Stimulated activated CD8-positive, alpha-beta memory T cell treated with anti-CD3 and anti-CD28 coated beads, Interleukin-15, amount 100 ng/mL, for 1 hour (primary cell): ENCODE measurements at regions not wholly inside any gene's neighbourhood (a gene's known extent, or its start where the extent isn't known, plus 50 kb on each side); places are given as distances from the start of the nearest gene placed in this dataset.

Experiments used
- DNase-seq: peaks from one replicate; pipeline ENCODE4 v3.0.0-alpha.2; 2020; ENCODE audit warnings: low read depth

DNA sequence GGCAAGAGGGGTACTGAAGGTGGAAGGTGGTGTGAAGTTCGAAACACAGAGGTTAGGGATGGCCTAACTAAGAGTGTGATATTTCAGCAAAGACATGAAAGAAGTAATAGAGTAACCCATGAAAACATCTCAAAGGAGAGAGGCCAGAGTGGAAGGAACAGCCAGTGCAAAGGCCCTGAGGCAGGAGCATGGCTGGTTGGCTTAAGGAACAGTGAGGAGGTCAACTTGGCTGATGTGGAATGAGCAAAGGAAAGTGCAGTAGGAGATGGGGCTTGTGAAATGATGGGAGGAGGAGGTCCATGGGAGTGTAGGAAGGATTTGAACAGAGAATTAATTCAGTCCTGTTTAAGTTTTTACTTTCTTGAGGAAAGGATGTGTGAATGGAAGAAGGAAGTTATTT lies 178.3 kb upstream of the ZNF608 start:
- DNase-seq: no peak

GRCh38 chr5:124927735-124928134 lies 181.3 kb upstream of the ZNF608 start:
- no peak for DNase-seq

DNA sequence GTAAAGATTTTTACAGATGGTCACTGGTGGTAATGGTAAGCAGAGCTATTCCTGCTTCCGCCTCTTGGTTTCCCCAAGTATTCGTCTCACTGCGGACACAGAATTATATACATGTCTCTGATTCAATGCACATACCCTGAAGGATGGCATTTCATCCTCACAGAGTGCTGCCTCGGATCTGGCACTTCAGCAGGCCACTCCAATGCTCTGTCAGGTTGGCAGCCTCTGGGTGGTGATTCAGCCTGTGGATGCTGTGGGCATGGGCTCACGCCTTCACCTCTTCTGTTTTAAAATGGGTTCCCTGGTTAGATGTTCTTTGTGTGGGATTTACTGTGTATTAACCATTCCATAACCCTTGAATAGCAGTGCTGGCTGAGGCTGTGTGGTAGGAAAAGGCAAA lies 182.6 kb upstream of the ZNF608 start:
- DNase-seq: no peak

GRCh38 chr5:124932791-124933600 lies 186.6 kb upstream of the ZNF608 start:
- DNase-seq: no peak

GRCh38 chr5:124935065-124935464 lies 188.6 kb upstream of the ZNF608 start:
- no peak for DNase-seq

GRCh38 chr5:124936626-124936933 lies 190.1 kb upstream of the ZNF608 start:
- no peak for DNase-seq

- no peak for DNase-seq
Observed at GRCh38 chr5:124941051-124942049, 194.9 kb upstream of the ZNF608 start.

DNA sequence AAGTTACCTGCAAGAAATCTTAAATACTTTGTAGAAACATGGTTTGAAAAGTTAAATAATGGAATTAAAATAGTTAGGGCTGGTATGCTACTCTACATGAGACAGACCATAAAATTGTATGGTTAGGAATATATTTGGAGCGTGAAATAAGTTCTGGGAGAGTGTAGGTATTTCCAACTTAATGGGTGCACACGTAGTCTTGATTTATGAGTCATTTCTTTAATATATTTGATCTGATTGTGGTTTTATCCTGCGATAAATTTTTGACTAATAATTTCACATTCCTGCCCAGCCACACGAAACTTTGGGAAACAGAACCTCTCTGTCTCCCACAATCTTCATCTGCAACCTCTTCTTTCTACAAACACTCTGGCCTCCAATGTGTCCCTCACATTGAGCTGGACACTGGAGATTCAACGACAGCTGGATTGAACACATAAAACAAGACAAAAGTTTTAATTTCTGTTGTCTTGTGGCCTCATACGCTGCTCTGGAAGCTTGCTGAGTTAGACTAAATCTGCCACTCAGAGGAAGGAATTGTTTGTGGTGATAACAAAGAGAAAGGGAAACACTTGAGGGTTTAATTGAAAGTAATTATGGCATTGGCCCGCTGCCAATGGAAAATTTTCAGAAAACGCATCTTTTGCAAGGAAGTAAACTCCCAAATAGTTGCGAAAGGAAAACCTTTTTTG lies 201.8 kb upstream of the ZNF608 start:
- no peak for DNase-seq

- no peak for DNase-seq
Observed at GRCh38 chr5:124948754-124949275, 202.4 kb upstream of the ZNF608 start.

DNA sequence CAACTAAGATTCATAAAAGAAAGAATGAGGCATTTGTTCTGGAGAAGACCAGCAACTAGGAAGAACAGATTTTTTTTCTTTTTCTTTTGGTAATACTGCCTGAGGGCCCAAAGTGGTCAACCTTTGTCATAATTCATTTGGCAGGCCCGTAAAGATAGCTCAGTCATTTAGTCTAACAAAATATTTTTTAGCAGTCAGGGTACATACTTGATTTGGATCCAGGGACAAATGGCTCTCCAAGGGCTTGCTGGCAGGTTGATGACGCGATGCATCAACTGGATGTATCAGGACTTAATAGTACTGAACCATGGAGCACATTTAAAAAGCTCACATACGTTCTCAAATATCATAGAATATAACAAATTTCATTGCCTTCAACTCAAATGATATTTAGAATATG lies 203.4 kb upstream of the ZNF608 start:
- DNase-seq: no peak

- DNase-seq: no peak
Observed at GRCh38 chr5:124951105-124951504, 204.7 kb upstream of the ZNF608 start.

- DNase-seq: no peak
Observed at GRCh38 chr5:124951661-124952060, 205.2 kb upstream of the ZNF608 start.

- DNase-seq: no peak
Observed at GRCh38 chr5:124952079-124952478, 205.6 kb upstream of the ZNF608 start.

- DNase-seq: no peak
Observed at GRCh38 chr5:124952566-124952965, 206.1 kb upstream of the ZNF608 start.

DNA sequence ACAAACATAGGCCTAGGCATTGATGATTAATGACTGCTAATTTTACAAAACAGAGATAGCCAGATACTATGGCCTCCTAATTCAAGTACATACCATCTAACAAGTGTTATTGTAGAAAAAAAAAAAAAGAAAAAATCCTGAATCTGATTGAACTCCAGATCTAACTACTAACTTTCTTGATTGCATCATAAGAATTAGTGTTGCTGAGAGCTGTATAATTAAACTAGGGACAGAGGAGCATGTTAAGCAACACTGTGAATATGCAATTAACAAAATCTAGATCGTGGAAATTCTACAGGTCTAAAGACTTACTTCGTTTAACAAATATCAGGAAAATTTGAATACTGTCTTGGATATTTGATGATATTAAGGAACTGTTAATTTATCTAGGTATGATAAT lies 208.3 kb upstream of the ZNF608 start:
- no peak for DNase-seq

DNA sequence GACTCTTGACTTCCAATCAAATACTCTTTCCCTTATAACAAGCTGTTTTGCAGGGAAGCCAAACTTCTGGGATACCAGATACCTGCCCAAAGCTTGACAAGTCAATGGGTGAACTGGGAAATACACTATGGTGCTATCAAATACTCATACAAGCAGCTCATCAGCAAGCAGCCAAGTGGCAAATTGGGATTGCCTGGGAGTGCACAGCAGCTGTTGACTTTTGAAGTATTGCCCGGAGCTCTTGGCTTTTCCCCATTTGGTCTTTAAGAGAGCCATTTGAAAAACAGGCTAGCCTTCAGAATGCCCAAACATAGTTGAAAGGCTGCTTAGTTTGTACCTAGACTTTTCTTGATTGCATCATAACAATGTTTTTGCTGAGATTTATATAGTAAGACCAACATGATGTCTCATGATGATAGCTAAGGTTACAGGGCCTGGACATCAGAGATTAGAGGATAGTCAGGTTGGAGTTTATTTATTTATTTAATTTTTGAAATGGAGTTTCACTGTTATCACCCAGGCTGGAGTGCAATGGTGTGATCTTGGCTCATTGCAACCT lies 210.1 kb upstream of the ZNF608 start:
- no peak for DNase-seq

DNA sequence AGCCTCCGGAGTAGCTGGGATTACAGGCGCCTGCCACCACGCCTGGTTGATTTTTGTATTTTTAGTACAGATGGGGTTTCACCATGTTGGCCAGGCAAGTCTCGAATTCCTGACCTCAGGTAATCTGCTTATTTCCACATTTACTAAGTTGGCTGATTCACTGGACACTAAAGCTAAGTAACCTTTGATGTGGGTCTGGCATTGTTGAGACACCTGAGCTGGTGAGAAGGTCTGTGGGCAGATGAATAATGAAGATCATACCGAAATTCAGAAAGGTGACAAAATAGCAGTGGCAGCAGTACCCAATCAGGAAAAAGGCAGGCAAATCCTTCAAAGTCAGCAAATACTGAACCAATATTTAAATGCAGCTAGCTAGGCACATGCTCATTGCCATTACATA lies 210.6 kb upstream of the ZNF608 start:
- DNase-seq: no peak

DNA sequence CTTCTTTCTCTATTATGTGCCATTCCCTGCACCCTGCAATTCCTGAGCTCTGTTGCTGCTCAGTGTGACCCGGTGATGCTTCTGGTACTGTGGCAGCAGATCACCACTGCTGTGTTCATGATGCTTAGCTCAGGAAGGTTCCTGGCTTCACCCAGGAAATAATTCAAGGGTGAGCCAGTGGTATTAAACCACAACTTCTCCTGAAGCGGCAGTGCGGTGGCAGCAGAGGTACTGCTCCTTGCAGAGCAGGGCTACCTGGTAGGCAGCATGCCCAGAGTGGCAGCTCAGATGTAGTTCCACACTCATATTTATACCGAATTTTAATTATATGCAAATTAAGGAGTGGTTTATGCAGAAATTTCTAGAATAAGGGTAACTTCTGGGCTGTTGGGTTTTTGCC lies 213.8 kb upstream of the ZNF608 start:
- no peak for DNase-seq

GRCh38 chr5:124961521-124961920 lies 215.1 kb upstream of the ZNF608 start:
- no peak for DNase-seq

GRCh38 chr5:124962111-124962510 lies 215.7 kb upstream of the ZNF608 start:
- DNase-seq: no peak

DNA sequence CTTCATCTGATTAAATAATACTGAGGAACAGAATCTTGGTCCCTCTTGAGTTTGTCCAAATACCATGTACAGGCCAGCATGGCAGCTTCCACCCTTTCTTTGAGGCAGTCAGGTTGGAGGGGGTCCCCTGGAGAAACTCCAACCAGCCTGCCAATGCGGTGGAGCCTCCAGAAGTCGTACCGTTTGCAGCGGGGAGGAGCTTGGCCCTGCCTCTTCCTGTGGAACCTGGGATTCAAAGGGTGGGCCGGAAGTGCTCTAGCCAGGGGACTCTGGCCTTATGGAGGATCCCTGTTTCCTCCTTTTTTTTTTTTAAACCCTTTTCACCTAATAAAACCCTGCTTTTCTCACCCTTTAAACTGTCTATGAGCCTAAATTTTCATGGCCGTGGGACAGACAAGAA lies 216.3 kb upstream of the ZNF608 start:
- DNase-seq: no peak
